ENCODE measurements at regions not wholly inside any gene's neighbourhood (a gene's known extent, or its start where the extent isn't known, plus 50 kb on each side); places are given as distances from the start of the nearest gene placed in this dataset.
"Not testable (repeated sequence)": the region's sequence is repeated elsewhere in the genome, so short reads cannot be mapped to it uniquely, and the experiment has no call there.

GRCh38 chr16:22572331-22573224 lies 61.9 kb downstream of the NPIPB5 start:
- H3K4me3 ChIP-seq (ENCODE audit: low read depth, low read length); DNase-seq (ENCODE audit: low read depth): not testable (repeated sequence)

- H3K4me3 ChIP-seq (ENCODE audit: low read depth, low read length); DNase-seq (ENCODE audit: low read depth): not testable (repeated sequence)
Measured at GRCh38 chr16:22573225-22573530, 62.5 kb downstream of the NPIPB5 start.

- not testable (repeated sequence) for H3K4me3 ChIP-seq (ENCODE audit: low read depth, low read length); DNase-seq (ENCODE audit: low read depth)
Measured at GRCh38 chr16:22576506-22576905, 65.8 kb downstream of the NPIPB5 start.

- not testable (repeated sequence) for DNase-seq (ENCODE audit: low read depth); H3K4me3 ChIP-seq (ENCODE audit: low read depth, low read length)
Measured at GRCh38 chr16:22583195-22583594, 72.5 kb downstream of the NPIPB5 start.

- H3K4me3 ChIP-seq (ENCODE audit: low read depth, low read length); DNase-seq (ENCODE audit: low read depth): not testable (repeated sequence)
Measured at GRCh38 chr16:22584459-22584858, 73.8 kb downstream of the NPIPB5 start.

GRCh38 chr16:22584941-22585340 lies 74.2 kb downstream of the NPIPB5 start:
- H3K4me3 ChIP-seq (ENCODE audit: low read depth, low read length); DNase-seq (ENCODE audit: low read depth): not testable (repeated sequence)

- DNase-seq (ENCODE audit: low read depth), result peak; percentile 0
- H3K4me3 ChIP-seq (ENCODE audit: low read depth, low read length), result not testable (repeated sequence)
Measured at GRCh38 chr16:22585431-22585830, 74.7 kb downstream of the NPIPB5 start.

GRCh38 chr16:22586732-22587131 lies 76.0 kb downstream of the NPIPB5 start:
- H3K4me3 ChIP-seq (ENCODE audit: low read depth, low read length); DNase-seq (ENCODE audit: low read depth): not testable (repeated sequence)

- DNase-seq (ENCODE audit: low read depth); H3K4me3 ChIP-seq (ENCODE audit: low read depth, low read length): not testable (repeated sequence)
Measured at GRCh38 chr16:22589757-22590156, 79.1 kb downstream of the NPIPB5 start.

- H3K4me3 ChIP-seq (ENCODE audit: low read depth, low read length); DNase-seq (ENCODE audit: low read depth): not testable (repeated sequence)
Measured at GRCh38 chr16:22596445-22597045, 85.9 kb downstream of the NPIPB5 start.

GRCh38 chr16:22603744-22604143 lies 93.1 kb downstream of the NPIPB5 start:
- not testable (repeated sequence) for H3K4me3 ChIP-seq (ENCODE audit: low read depth, low read length); DNase-seq (ENCODE audit: low read depth)

- DNase-seq (ENCODE audit: low read depth); H3K4me3 ChIP-seq (ENCODE audit: low read depth, low read length): not testable (repeated sequence)
Measured at GRCh38 chr16:22606619-22607018, 95.9 kb downstream of the NPIPB5 start.

GRCh38 chr16:22609798-22610197 lies 99.1 kb downstream of the NPIPB5 start:
- DNase-seq (ENCODE audit: low read depth); H3K4me3 ChIP-seq (ENCODE audit: low read depth, low read length): not testable (repeated sequence)

GRCh38 chr16:22611128-22611527 lies 100.4 kb downstream of the NPIPB5 start:
- not testable (repeated sequence) for DNase-seq (ENCODE audit: low read depth); H3K4me3 ChIP-seq (ENCODE audit: low read depth, low read length)

- no peak overlapping the region for H3K4me3 ChIP-seq (ENCODE audit: low read depth, low read length)
- peak; percentile 91 for DNase-seq (ENCODE audit: low read depth)
Measured at GRCh38 chr16:22614271-22614947, 103.7 kb downstream of the NPIPB5 start.

More at GRCh38 chr16:22614271-22614947, 103.7 kb downstream of the NPIPB5 start:
- no peak for TF ChIP-seq CTCF (conservative IDR thresholded peaks at IDR 0.05; ENCODE audit: low read depth, low read length)
